C4-2B (cell line): ENCODE measurements at regions not wholly inside any gene's neighbourhood (a gene's known extent, or its start where the extent isn't known, plus 50 kb on each side); places are given as distances from the start of the nearest gene placed in this dataset.

Experiments
- H3K27ac ChIP-seq: fragments of 450-650 bp; 2 replicates; pipeline ENCODE4 v1.5.1; 2017
- CTCF ChIP-seq: fragments of 450-650 bp; conservative IDR thresholded peaks from 2 replicates; pipeline ENCODE4 v1.5.1; 2017; ENCODE audit warnings: mild to moderate bottlenecking
- ZFX ChIP-seq: fragments of 450-650 bp; IDR thresholded peaks from 2 replicates; pipeline ENCODE4 v1.6.1; 2017

GRCh38 chr20:46798430-46798829 is 89.0 kb downstream of the SLC2A10 start:
- no peak for TF ChIP-seq ZFX
- TF ChIP-seq CTCF: no peak
- H3K27ac ChIP-seq: no peak overlapping the region

- no peak overlapping the region for H3K27ac ChIP-seq
- no peak for TF ChIP-seq ZFX
- no peak for TF ChIP-seq CTCF
These were observed 90.4 kb downstream of the SLC2A10 start for GRCh38 chr20:46799781-46800408.

GRCh38 chr20:46800409-46800804 is 91.0 kb downstream of the SLC2A10 start:
- TF ChIP-seq CTCF: no peak
- no peak for TF ChIP-seq ZFX
- no peak overlapping the region for H3K27ac ChIP-seq

GRCh38 chr20:46801003-46801702 is 91.7 kb downstream of the SLC2A10 start:
- TF ChIP-seq CTCF: no peak

GRCh38 chr20:46802722-46803121 is 91.9 kb upstream of the EYA2 start:
- TF ChIP-seq ZFX (no peak), CTCF (no peak)
- no peak overlapping the region for H3K27ac ChIP-seq

More at GRCh38 chr20:46801003-46801702, 91.7 kb downstream of the SLC2A10 start:
- no peak overlapping the region for H3K27ac ChIP-seq

- H3K27ac ChIP-seq: no peak overlapping the region
- TF ChIP-seq ZFX (no peak), CTCF (no peak)
These were observed 91.3 kb upstream of the EYA2 start for GRCh38 chr20:46803123-46804020.

GRCh38 chr20:46804126-46804525 is 90.5 kb upstream of the EYA2 start:
- TF ChIP-seq CTCF (no peak), ZFX (no peak)
- H3K27ac ChIP-seq: no peak overlapping the region
